GM21360 (cell line): ENCODE measurements at regions not wholly inside any gene's neighbourhood (a gene's known extent, or its start where the extent isn't known, plus 50 kb on each side); places are given as distances from the start of the nearest gene placed in this dataset.
"Not testable (repeated sequence)": the region's sequence is repeated elsewhere in the genome, so short reads cannot be mapped to it uniquely, and the experiment has no call there.

Experiments used
- ATAC-seq: cut with Tn5 transposase; IDR thresholded peaks from one replicate; pipeline ENCODE4 v1.9.1; 2021; ENCODE audit warnings: mild to moderate bottlenecking, moderate library complexity; ENCODE audit not compliant: unreplicated experiment

- ATAC-seq: no peak
Observed at GRCh38 chr13:81639984-81640582, 1299.2 kb upstream of the SPRY2 start.

GRCh38 chr13:81637457-81637856, 1296.5 kb upstream of the SPRY2 start:
- no peak for ATAC-seq

- no peak for ATAC-seq
Observed at GRCh38 chr13:81636120-81636519, 1295.2 kb upstream of the SPRY2 start.

DNA sequence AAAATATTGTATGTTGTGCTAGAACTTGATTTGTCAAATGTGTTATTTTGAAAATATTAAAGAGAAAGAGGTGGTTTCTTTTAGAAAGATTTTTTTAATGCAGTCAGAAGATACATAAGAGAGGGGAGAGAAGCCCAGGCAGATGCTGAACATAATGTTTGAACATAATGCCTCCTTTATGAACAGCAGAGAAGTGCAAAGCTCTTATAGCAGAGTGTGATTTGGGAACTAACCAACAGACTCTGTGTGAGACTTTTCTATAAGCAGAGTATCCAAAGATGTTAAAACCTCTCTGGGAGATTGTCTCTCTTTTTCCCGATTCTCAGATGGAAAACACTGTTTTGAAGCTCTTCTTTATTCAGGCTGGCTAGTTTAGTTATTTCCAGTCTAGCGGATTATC, 1274.1 kb upstream of the SPRY2 start:
- ATAC-seq: no peak

GRCh38 chr13:81610644-81611043, 1269.7 kb upstream of the SPRY2 start:
- no peak for ATAC-seq

DNA sequence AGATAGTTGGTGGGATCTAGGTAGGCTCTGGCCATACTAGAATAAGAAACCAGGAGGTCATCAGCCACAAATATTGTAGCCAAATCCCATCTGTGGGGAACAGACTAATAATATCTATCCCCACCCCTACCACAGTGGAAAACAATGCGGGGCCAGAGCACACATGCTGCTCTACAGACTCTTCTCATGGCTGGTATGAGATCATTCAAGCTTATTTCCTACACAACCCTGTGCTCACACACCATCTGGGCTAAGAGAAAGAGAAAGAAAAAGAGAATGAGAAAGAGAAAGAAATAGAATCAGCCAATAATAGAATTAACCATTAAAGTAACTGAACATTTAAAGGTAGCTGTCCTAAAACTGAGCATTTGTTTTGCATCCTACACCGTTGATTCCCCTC, 1268.4 kb upstream of the SPRY2 start:
- no peak for ATAC-seq

DNA sequence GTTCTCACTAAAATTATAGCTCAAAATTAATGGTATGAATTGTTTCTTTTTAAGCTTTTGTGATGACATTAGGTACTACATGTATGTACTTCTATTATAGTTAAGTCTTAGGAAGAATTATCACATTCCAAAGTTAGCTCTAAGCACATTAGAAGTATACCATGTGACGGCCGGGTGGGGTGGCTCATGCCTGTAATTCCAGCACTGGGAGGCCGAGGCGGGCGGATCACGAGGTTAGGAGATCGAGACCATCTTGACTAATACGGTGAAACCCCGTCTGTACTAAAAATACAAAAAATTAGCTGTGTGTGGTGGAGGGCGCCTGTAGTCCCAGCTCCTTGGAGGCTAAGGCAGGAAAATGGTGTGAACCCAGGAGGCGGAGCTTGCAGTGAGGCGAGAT, 1265.1 kb upstream of the SPRY2 start:
- ATAC-seq: no peak

GRCh38 chr13:81602241-81602640, 1261.3 kb upstream of the SPRY2 start:
- no peak for ATAC-seq

DNA sequence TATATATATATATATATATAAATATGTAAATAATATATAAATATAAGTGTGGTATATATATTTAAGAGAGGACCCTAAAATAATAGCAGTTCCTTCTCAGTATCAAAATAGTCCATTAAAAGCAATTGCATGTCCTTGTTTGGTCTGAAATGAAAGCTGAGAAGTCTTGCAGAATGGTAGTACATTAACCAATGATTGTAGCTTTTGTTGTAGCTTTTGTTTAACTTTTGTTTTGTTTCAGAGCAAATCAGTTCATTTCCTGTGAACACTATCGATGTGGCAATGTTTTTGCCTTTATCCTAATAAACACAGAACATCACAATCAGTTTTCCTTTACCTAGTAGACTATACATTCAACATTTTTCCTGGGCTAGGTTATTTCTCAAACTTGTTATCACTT, 1256.2 kb upstream of the SPRY2 start:
- no peak for ATAC-seq

DNA sequence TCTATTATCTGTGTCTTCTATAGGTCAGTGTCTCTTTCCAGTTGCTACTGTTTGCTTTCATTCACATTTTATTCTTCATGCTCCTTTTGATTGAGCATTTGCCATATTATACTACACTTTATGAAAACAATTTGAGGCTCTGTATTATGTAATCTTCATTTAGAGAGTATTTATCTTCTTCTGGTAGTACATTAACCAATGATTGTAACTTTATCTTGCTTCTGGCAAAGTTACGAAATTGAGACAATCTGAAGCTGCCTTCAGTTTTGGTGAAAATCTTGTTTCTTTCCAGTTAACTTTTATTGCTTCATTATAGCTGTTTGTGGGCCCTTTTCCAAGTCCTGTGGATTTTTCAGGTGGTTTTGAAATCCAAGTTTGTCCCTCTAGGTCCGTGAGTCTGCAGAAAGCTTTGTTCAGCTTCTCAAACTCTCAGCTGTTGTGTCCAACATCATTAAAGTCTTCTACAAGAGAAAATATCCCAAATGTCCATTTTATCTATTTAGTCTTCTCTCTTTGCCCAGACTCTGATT, 1255.4 kb upstream of the SPRY2 start:
- no peak for ATAC-seq

- no peak for ATAC-seq
Observed at GRCh38 chr13:81591528-81592220, 1250.7 kb upstream of the SPRY2 start.

GRCh38 chr13:81582381-81582780, 1241.5 kb upstream of the SPRY2 start:
- no peak for ATAC-seq

DNA sequence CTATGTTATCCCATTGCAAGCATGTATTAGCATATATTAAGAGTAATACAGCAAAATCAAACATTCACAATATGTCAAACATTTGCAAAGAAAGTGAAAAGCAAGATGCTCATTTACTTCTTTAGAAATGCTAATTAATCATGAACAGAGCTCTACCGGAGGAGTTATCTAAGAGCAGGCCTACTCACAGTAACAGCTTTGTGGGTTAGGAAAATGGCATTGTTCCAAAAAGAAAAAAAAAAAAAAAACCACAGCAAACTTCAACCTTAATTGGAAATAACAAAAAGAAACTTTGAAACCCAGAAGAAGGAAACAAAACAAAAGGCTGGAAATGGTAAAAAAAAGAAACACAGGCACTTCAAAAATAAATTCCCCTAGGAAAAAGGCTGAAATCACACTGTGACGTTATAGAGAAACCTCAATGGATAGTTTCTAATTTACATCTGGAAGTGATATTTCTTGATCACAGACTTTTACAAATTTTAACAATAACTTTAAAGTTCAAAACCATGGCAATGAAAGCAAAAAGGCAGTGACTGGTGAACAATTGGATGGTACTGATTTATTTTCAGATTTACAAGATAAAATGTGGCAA, 1236.8 kb upstream of the SPRY2 start:
- ATAC-seq: no peak

DNA sequence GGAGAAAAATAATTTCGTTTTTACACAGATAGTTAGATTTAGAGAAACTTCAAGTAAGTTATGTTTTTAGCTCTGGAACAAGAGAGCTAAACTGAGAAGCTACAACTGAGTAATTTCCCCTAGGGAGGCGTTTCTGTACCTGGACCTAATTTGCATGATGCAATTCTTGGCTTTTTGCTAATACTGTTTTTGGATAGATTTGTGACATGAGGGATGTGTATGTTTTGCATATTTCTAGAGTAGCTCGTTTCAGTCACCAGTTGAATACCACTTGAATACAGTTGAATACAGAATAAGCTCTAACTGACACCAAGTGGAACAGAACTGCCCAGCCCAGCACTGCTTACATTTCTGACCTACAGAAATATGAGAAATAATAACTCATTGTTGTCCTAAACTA, 1227.9 kb upstream of the SPRY2 start:
- no peak for ATAC-seq

DNA sequence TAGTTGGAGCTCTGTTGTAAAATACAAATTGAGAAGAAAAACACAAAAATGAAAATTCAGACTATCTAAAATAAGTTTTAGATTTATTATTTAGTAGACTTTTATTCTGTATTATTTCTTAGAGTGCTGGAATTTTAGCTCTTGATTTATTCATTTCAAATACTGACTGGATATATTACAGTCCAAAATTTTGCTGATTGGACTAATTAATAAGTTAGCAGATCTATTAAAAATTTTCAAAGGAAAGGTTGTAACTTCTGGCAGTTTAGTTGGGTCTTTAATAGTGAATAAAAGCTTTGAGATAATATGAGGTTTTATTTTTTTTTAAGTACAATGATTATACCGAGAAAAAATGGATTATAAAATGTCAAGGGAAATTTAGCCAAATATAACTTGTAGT, 1224.9 kb upstream of the SPRY2 start:
- no peak for ATAC-seq

- no peak for ATAC-seq
Observed at GRCh38 chr13:81563091-81563490, 1222.2 kb upstream of the SPRY2 start.

GRCh38 chr13:81562598-81562997, 1221.7 kb upstream of the SPRY2 start:
- no peak for ATAC-seq

DNA sequence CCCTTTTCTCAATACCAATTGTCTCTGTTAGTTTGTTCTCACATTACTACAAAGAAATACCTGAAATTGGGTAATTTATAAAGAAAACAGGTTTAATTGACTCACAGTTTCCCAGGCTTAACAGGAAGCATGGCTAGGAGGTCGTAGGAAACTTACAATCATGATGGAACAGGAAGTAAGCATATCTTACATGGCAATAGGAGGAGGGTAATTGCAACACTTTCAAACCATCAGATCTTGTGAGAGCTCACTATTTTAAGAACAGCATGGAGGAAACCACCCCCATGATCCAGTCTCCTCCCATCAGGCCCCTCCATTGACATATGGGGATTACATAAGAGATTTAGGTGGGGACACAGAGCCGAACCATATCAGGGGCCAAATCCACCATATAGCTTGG, 1210.1 kb upstream of the SPRY2 start:
- no peak for ATAC-seq

- ATAC-seq: not testable (repeated sequence)
Observed at GRCh38 chr13:81546294-81546693, 1205.4 kb upstream of the SPRY2 start.

DNA sequence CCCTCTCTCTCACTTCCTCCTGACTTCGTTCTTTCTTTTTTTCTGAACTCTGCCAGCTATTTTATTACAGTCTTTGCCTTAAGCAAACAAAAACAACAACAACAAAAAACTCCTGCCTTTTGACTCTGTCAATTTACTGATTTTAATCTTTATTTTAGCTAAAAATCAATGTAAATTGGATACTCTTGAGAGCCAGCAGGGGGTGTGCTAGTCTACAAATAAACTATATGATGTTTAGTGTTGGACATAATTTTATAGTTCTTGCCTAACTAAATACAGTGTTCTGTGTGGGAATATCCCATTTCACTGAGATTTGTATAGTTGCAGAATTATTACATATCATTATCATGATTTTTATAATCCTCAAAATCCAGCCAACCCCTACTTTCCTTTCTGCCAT, 1199.9 kb upstream of the SPRY2 start:
- ATAC-seq: no peak

- ATAC-seq: no peak
Observed at GRCh38 chr13:81539643-81540150, 1198.8 kb upstream of the SPRY2 start.

DNA sequence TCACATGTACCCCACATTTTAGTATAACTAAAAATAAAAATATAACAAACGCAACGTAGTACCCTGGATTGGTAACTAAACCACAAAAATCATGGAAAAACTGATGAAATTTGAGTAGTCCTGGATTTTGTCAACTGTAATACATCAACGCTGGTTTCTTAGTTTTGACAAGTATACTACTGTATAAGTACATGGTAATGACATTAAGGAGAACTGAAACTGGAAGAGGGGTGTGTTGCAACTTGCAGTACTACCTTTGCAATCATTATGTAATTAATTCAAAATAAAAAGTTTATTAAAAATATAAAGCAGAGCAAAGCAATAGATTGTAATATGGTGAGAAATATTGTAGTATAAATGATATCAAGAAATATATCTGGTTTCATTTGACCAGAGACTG, 1158.0 kb upstream of the SPRY2 start:
- ATAC-seq: no peak
